Endothelial cell of umbilical vein (primary cell): ENCODE measurements at regions not wholly inside any gene's neighbourhood (a gene's known extent, or its start where the extent isn't known, plus 50 kb on each side); places are given as distances from the start of the nearest gene placed in this dataset.

Experiments
- BruUV-seq: library from RNA; stranded (reverse); fragments of 400-500 nt; replicated peaks from 2 replicates; lab custom pipeline; 2021; lab: Mats Ljungman, UMichigan
- CTCF ChIA-PET: fragments of 300-600, 350-600 bp; sonication (Branson Sonifier 250); formaldehyde crosslinking; loops from one replicate; lab custom pipeline; 2021; ENCODE audit warnings: antibody characterized with exemption, inconsistent platforms; lab: Charles Lee
- POLR2A ChIA-PET: fragments of 300-600, 350-600 bp; sonication (Branson Sonifier 250); formaldehyde crosslinking; loops from one replicate; lab custom pipeline; 2021; ENCODE audit warnings: antibody characterized with exemption, inconsistent platforms; lab: Charles Lee
- DNase-seq: peaks from one replicate; pipeline ENCODE4 v3.0.0-alpha.2; 2011; ENCODE audit warnings: low read depth, low spot score
- FAIRE-seq: peaks from 2 replicates; lab custom pipeline; 2011; peaks lifted over from hg19 to GRCh38; lab: Jason Lieb, UNC
- H2AFZ ChIP-seq: 2 replicates; pipeline ENCODE4 v1.6.0; 2012; ENCODE audit warnings: low read depth, low read length, control low read depth, inconsistent platforms
- H3K27ac ChIP-seq: 2 replicates; pipeline ENCODE4 v1.5.1; 2011; ENCODE audit warnings: low read depth, mild to moderate bottlenecking, control low read depth, low read length, moderate library complexity; ENCODE audit not compliant: insufficient read depth
- H3K27me3 ChIP-seq, 2 experiments: 2 replicates each; pipeline versions ENCODE4 v1.6.0 to v1.6.1; 2011; ENCODE audit warnings: low read length in 2 of 2, mixed read lengths in 1 of 2; ENCODE audit not compliant: control insufficient read depth in 2 of 2, insufficient read depth in 2 of 2
- H3K36me3 ChIP-seq, 2 experiments: 2 replicates in 1 of 2; 3 replicates in 1 of 2; pipeline ENCODE4 v1.5.1; 2011; ENCODE audit warnings: low read length in 2 of 2, mild to moderate bottlenecking in 1 of 2, moderate library complexity in 1 of 2; ENCODE audit not compliant: control insufficient read depth in 2 of 2, insufficient read depth in 2 of 2; ENCODE audit errors: extremely low read depth in 1 of 2
- H3K4me1 ChIP-seq: 3 replicates; pipeline ENCODE4 v1.5.1; 2011; ENCODE audit warnings: mild to moderate bottlenecking, low read length; ENCODE audit not compliant: control insufficient read depth, insufficient read depth; ENCODE audit errors: extremely low read depth
- H3K4me2 ChIP-seq: 2 replicates; pipeline ENCODE4 v1.6.1; 2011; ENCODE audit warnings: low read length, control low read depth, mixed read lengths; ENCODE audit not compliant: insufficient read depth
- H3K4me3 ChIP-seq, 3 experiments: fragments of 200-600 bp in 1 of 3; sonication (generic), shearing (Covaris generic) in 1 of 3; replicated peaks in 1 of 3; 2 replicates each; pipeline ENCODE4 v1.5.1; 2011 to 2016; ENCODE audit warnings: control low read depth in 3 of 3, low read length in 3 of 3, mild to moderate bottlenecking in 2 of 3, inconsistent platforms in 1 of 3, low read depth in 1 of 3, moderate library complexity in 1 of 3; ENCODE audit not compliant: insufficient read depth in 1 of 3
- H3K79me2 ChIP-seq: 2 replicates; pipeline ENCODE4 v1.6.0; 2012; ENCODE audit warnings: low read length, inconsistent platforms; ENCODE audit not compliant: control insufficient read depth, insufficient read depth
- H3K9ac ChIP-seq: replicated peaks from 2 replicates; pipeline ENCODE3; 2011; ENCODE audit warnings: low read length, control low read depth; ENCODE audit not compliant: insufficient read depth; ENCODE audit errors: extremely low read depth
- H3K9me1 ChIP-seq: replicated peaks from 3 replicates; pipeline ENCODE4 v1.6.0; 2011; ENCODE audit warnings: mild to moderate bottlenecking, low read length; ENCODE audit not compliant: control insufficient read depth, insufficient read depth; ENCODE audit errors: extremely low read depth
- H3K9me3 ChIP-seq: replicated peaks from 2 replicates; pipeline ENCODE4 v1.5.1; 2012; ENCODE audit warnings: low read length, inconsistent platforms; ENCODE audit not compliant: control insufficient read depth, insufficient read depth
- H4K20me1 ChIP-seq: replicated peaks from 2 replicates; pipeline ENCODE3; 2011; ENCODE audit warnings: mild to moderate bottlenecking, low read length; ENCODE audit not compliant: control insufficient read depth, insufficient read depth; ENCODE audit errors: extremely low read depth
- CTCF ChIP-seq, 2 donors: IDR thresholded peaks; 1 replicate in 1 of 2; 2 replicates in 1 of 2; pipeline ENCODE4 v1.5.1; 2011; ENCODE audit warnings: low read length in 2 of 2, mild to moderate bottlenecking in 2 of 2, moderate library complexity in 2 of 2, control low read depth in 1 of 2, inconsistent platforms in 1 of 2, low read depth in 1 of 2; ENCODE audit not compliant: insufficient read depth in 1 of 2; ENCODE audit errors: extremely low read depth in 1 of 2
- EZH2 ChIP-seq: IDR thresholded peaks from 2 replicates; pipeline ENCODE4 v1.6.1; 2012; ENCODE audit warnings: borderline replicate concordance, low read depth, mild to moderate bottlenecking, moderate library complexity, low read length, inconsistent platforms; ENCODE audit not compliant: severe bottlenecking
- FOS ChIP-seq: IDR thresholded peaks from 2 replicates; pipeline ENCODE4 v1.6.1; 2011; ENCODE audit warnings: mild to moderate bottlenecking, low read length, moderate library complexity, borderline replicate concordance; ENCODE audit not compliant: insufficient read depth
- GATA2 ChIP-seq: IDR thresholded peaks from 2 replicates; pipeline ENCODE4 v1.7.0; 2011; ENCODE audit warnings: low read depth, mild to moderate bottlenecking, moderate library complexity, mixed read lengths, low read length; ENCODE audit not compliant: insufficient read length, insufficient read depth
- JUN ChIP-seq: IDR thresholded peaks from 2 replicates; pipeline ENCODE4 v1.6.1; 2011; ENCODE audit warnings: borderline replicate concordance, low read depth; ENCODE audit not compliant: insufficient read length, insufficient read depth
- MAX ChIP-seq: IDR thresholded peaks from 2 replicates; pipeline ENCODE4 v1.6.1; 2011; ENCODE audit not compliant: insufficient read depth, insufficient read length
- MYC ChIP-seq: IDR thresholded peaks from one replicate; pipeline ENCODE4 v1.6.1; 2011; ENCODE audit warnings: mild to moderate bottlenecking, low read depth, low read length
- POLR2A ChIP-seq: IDR thresholded peaks from 2 replicates; pipeline ENCODE4 v1.6.1; 2012; ENCODE audit warnings: low read depth, mild to moderate bottlenecking, control low read depth, low read length
- POLR2AphosphoS5 ChIP-seq: IDR thresholded peaks from 2 replicates; pipeline ENCODE4 v1.6.1; 2012; ENCODE audit warnings: low read depth, mild to moderate bottlenecking, control low read depth, low read length, moderate library complexity; ENCODE audit not compliant: insufficient read depth
- dilution Hi-C: fragments of 300-500 bp; cut with MboI; formaldehyde crosslinking; loops from one replicate; pipeline ENCODE4 v1.15.0; 2019; ENCODE audit warnings: low sequenced_read_pairs; ENCODE audit not compliant: extremely low pct_ligation_motif_present
- intact Hi-C: fragments of 100-400 bp; cut with micrococcal nuclease; formaldehyde crosslinking; loops from one replicate; pipeline ENCODE4 v1.10.0; 2022

GRCh38 chr3:30189900-30190299 lies 416.5 kb upstream of the TGFBR2 start:
- FAIRE-seq (no peak), DNase-seq (no peak)
- Histone ChIP-seq H3K4me1 (no peaks in the 10 kb centered on the region), H3K4me3 (no peak overlapping the region), H3K36me3 (no peaks in the 10 kb centered on the region), H3K9ac (no peak overlapping the region), H4K20me1 (no peaks in the 10 kb centered on the region), H3K4me2 (no peak overlapping the region), H3K9me3 (no peaks in the 10 kb centered on the region), H3K27me3 (peaks cover 2 to 10% of the 10 kb centered on the region in 2 experiments), H3K9me1 (no peaks in the 10 kb centered on the region), H3K79me2 (no peaks in the 10 kb centered on the region), H2AFZ (no peak overlapping the region), H3K27ac (no peak overlapping the region)
- TF ChIP-seq EZH2 (no peak), POLR2AphosphoS5 (no peak), MYC (no peak), FOS (no peak), POLR2A (no peak), MAX (no peak), GATA2 (no peak), JUN (no peak), CTCF (IDR thresholded peaks at IDR 0.05; ENCODE audit: extremely low read depth in 1 of 2, insufficient read depth in 1 of 2, low read depth in 1 of 2, low read length in 2 of 2) (no peak)
- intact Hi-C loops: no loop called here
- ChIA-PET CTCF (no interaction called here), POLR2A (no interaction called here)
- BruUV-seq: no TSS peak
- dilution Hi-C loops: no loop called here
